WERI-Rb-1 (cell line): ENCODE measurements at regions not wholly inside any gene's neighbourhood (a gene's known extent, or its start where the extent isn't known, plus 50 kb on each side); places are given as distances from the start of the nearest gene placed in this dataset.

Experiments
- DNase-seq: peaks from one replicate; pipeline ENCODE4 v3.0.0-alpha.2; 2020
- H3K27ac ChIP-seq: fragments of 250-450 bp; sonication (Bioruptor Pico); 2 replicates; pipeline ENCODE4 v1.5.1; 2020; ENCODE audit warnings: mild to moderate bottlenecking, moderate library complexity
- H3K27me3 ChIP-seq: fragments of 250-450 bp; sonication (Bioruptor Pico); 2 replicates; pipeline ENCODE4 v1.5.1; 2021; ENCODE audit warnings: mild to moderate bottlenecking, low read depth, moderate library complexity; ENCODE audit not compliant: insufficient read depth, severe bottlenecking
- H3K36me3 ChIP-seq: fragments of 250-450 bp; sonication (Bioruptor Pico); 2 replicates; pipeline ENCODE4 v1.5.1; 2020; ENCODE audit warnings: mild to moderate bottlenecking, moderate library complexity
- H3K4me3 ChIP-seq: 2 replicates; pipeline ENCODE4 v1.5.1; 2011; ENCODE audit warnings: low read depth, mild to moderate bottlenecking, control low read depth, low read length
- H3K9me3 ChIP-seq: fragments of 250-450 bp; sonication (Bioruptor Pico); 2 replicates; pipeline ENCODE4 v1.5.1; 2021; ENCODE audit warnings: mild to moderate bottlenecking, moderate library complexity; ENCODE audit not compliant: severe bottlenecking
- CTCF ChIP-seq: IDR thresholded peaks from 2 replicates; pipeline ENCODE4 v1.5.1; 2011; ENCODE audit warnings: low read depth, mild to moderate bottlenecking, control low read depth, inconsistent platforms, low read length

GRCh38 chr18:68102117-68102516 is 585.6 kb upstream of the DSEL start:
- TF ChIP-seq CTCF, result no peak
- Histone ChIP-seq H3K36me3 (no peaks in the 10 kb centered on the region), H3K27ac (no peak overlapping the region), H3K9me3 (no peaks in the 10 kb centered on the region), H3K27me3 (no peaks in the 10 kb centered on the region), H3K4me3 (no peak overlapping the region)
- DNase-seq, result no peak

- Histone ChIP-seq H3K4me3 (no peak overlapping the region), H3K27me3 (no peaks in the 10 kb centered on the region), H3K36me3 (no peaks in the 10 kb centered on the region), H3K27ac (no peak overlapping the region), H3K9me3 (no peaks in the 10 kb centered on the region)
- DNase-seq, result no peak
- TF ChIP-seq CTCF, result no peak
These were observed 582.1 kb upstream of the DSEL start for GRCh38 chr18:68098655-68099054.

- no peak overlapping the region for H3K4me3 ChIP-seq
- no peaks in the 10 kb centered on the region for H3K9me3 ChIP-seq
- no peak for TF ChIP-seq CTCF
- H3K36me3 ChIP-seq, result no peaks in the 10 kb centered on the region
- no peaks in the 10 kb centered on the region for H3K27me3 ChIP-seq
- no peak overlapping the region for H3K27ac ChIP-seq
- DNase-seq, result no peak
These were observed 570.0 kb upstream of the DSEL start for GRCh38 chr18:68086481-68086880.

- Histone ChIP-seq H3K27me3 (no peaks in the 10 kb centered on the region), H3K9me3 (no peaks in the 10 kb centered on the region), H3K27ac (no peak overlapping the region), H3K36me3 (no peaks in the 10 kb centered on the region), H3K4me3 (no peak overlapping the region)
- no peak for DNase-seq
- no peak for TF ChIP-seq CTCF
These were observed 568.7 kb upstream of the DSEL start for GRCh38 chr18:68085251-68085650.

GRCh38 chr18:68083776-68084175 is 567.3 kb upstream of the DSEL start:
- Histone ChIP-seq H3K4me3 (no peak overlapping the region), H3K36me3 (no peaks in the 10 kb centered on the region), H3K27me3 (no peaks in the 10 kb centered on the region), H3K27ac (no peak overlapping the region), H3K9me3 (no peaks in the 10 kb centered on the region)
- no peak for TF ChIP-seq CTCF
- no peak for DNase-seq

- DNase-seq, result no peak
- no peak for TF ChIP-seq CTCF
- H3K9me3 ChIP-seq, result no peaks in the 10 kb centered on the region
- no peaks in the 10 kb centered on the region for H3K36me3 ChIP-seq
- H3K27me3 ChIP-seq, result no peaks in the 10 kb centered on the region
- H3K27ac ChIP-seq, result no peak overlapping the region
- no peak overlapping the region for H3K4me3 ChIP-seq
These were observed 566.6 kb upstream of the DSEL start for GRCh38 chr18:68083131-68083530.
